Motor neuron (in vitro differentiated cells): ENCODE measurements at regions not wholly inside any gene's neighbourhood (a gene's known extent, or its start where the extent isn't known, plus 50 kb on each side); places are given as distances from the start of the nearest gene placed in this dataset.
A peak's percentile ranks its signal among the peaks of the same experiment; 100 is the strongest.
"Not testable (repeated sequence)": the region's sequence is repeated elsewhere in the genome, so short reads cannot be mapped to it uniquely, and the experiment has no call there.

ENCODE experiments used
- ATAC-seq, 8 experiments: fragments of 200-7000 bp; cut with Tn5 transposase; replicated peaks in 6 of 8; 2 replicates each; pipeline ENCODE4 v1.8.0; 2021; ENCODE audit warnings: mild to moderate bottlenecking in 8 of 8, moderate library complexity in 8 of 8
- H3K27ac ChIP-seq, 2 donors: fragments of 250-450 bp; sonication (Bioruptor Pico); 2 replicates each; pipeline ENCODE4 v1.9.0; 2021; ENCODE audit warnings: antibody characterized with exemption in 2 of 2, mild to moderate bottlenecking in 2 of 2, moderate library complexity in 1 of 2
- H3K4me1 ChIP-seq, 2 donors: fragments of 250-450 bp; sonication (Bioruptor Pico); replicated peaks in 1 of 2; 2 replicates each; pipeline ENCODE4 v1.6.1; 2021; ENCODE audit warnings: antibody characterized with exemption in 2 of 2, mild to moderate bottlenecking in 2 of 2, moderate library complexity in 1 of 2
- H3K4me3 ChIP-seq, 5 donors: fragments of 250-450 bp; sonication (Bioruptor Pico); 2 replicates each; pipeline ENCODE4 v1.9.0; 2021; ENCODE audit warnings: antibody characterized with exemption in 5 of 5, mild to moderate bottlenecking in 5 of 5, moderate library complexity in 4 of 5
- WGBS, 10 experiments: fragments of 450-650 bp; shearing (Covaris generic); methylation state at CpG; one replicate each; pipeline ENCODE4 v1.0.0; 2022; 5-methylcytosine and 5-hydroxymethylcytosine counted together
- in situ Hi-C, 9 experiments: fragments of 400-800 bp; cut with MboI; loops; one replicate each; pipeline ENCODE4 v1.15.0; 2021; ENCODE audit warnings: low sequenced_read_pairs in 9 of 9, low pct_unique_long_range_greater_than_20kb in 2 of 9; ENCODE audit not compliant: unreplicated experiment in 9 of 9

GRCh38 chr7:73244782-73245311, 63.8 kb downstream of the NSUN5 start:
- H3K4me1 ChIP-seq, H3K4me3 ChIP-seq, in situ Hi-C loops, H3K27ac ChIP-seq: not testable (repeated sequence)
- peak in 1 of 8 experiments; percentile 35 for ATAC-seq
- WGBS, 10 experiments, result no CpG with 5 or more reads among the region's 16 CpGs

- H3K4me1 ChIP-seq, H3K27ac ChIP-seq, in situ Hi-C loops, H3K4me3 ChIP-seq: not testable (repeated sequence)
- ATAC-seq, result peak; percentile 91 to 96 (median 92)
- no CpG with 5 or more reads among the region's 72 CpGs for WGBS, 10 experiments
Observed at GRCh38 chr7:73234994-73235717, 73.5 kb downstream of the NSUN5 start.

GRCh38 chr7:73225745-73226144, 82.9 kb downstream of the NSUN5 start:
- in situ Hi-C loops, H3K27ac ChIP-seq, ATAC-seq, H3K4me1 ChIP-seq, H3K4me3 ChIP-seq: not testable (repeated sequence)
- WGBS, 10 experiments, result no CpG with 5 or more reads among the region's 15 CpGs

- in situ Hi-C loops, ATAC-seq, H3K4me3 ChIP-seq, H3K4me1 ChIP-seq, H3K27ac ChIP-seq: not testable (repeated sequence)
- no CpG with 5 or more reads among the region's 6 CpGs for WGBS, 10 experiments
Observed at GRCh38 chr7:73221724-73222123, 86.9 kb downstream of the NSUN5 start.

GRCh38 chr7:73220766-73221370, 87.8 kb downstream of the NSUN5 start:
- WGBS, 10 experiments, result no CpG with 5 or more reads among the region's 6 CpGs
- in situ Hi-C loops, H3K4me1 ChIP-seq, ATAC-seq, H3K4me3 ChIP-seq, H3K27ac ChIP-seq: not testable (repeated sequence)

GRCh38 chr7:73220357-73220756, 88.3 kb downstream of the NSUN5 start:
- WGBS, 10 experiments, result no CpG with 5 or more reads among the region's 15 CpGs
- ATAC-seq, H3K27ac ChIP-seq, H3K4me3 ChIP-seq, in situ Hi-C loops, H3K4me1 ChIP-seq: not testable (repeated sequence)

- H3K27ac ChIP-seq, in situ Hi-C loops, H3K4me1 ChIP-seq, H3K4me3 ChIP-seq, ATAC-seq: not testable (repeated sequence)
- no CpG with 5 or more reads among the region's 2 CpGs for WGBS, 10 experiments
Observed at GRCh38 chr7:73218802-73219201, 89.8 kb downstream of the NSUN5 start.

GRCh38 chr7:73216046-73216675, 92.5 kb downstream of the NSUN5 start:
- no CpG with 5 or more reads among the region's 10 CpGs for WGBS, 10 experiments
- H3K4me3 ChIP-seq, H3K4me1 ChIP-seq, ATAC-seq, H3K27ac ChIP-seq, in situ Hi-C loops: not testable (repeated sequence)

- not testable (repeated sequence) for H3K27ac ChIP-seq
- WGBS, 10 experiments, result no CpG with 5 or more reads among the region's 7 CpGs
Observed at GRCh38 chr7:73215232-73215631, 93.4 kb downstream of the NSUN5 start.

GRCh38 chr7:73214471-73214870, 94.2 kb downstream of the NSUN5 start:
- ATAC-seq, H3K4me3 ChIP-seq, H3K4me1 ChIP-seq, H3K27ac ChIP-seq, in situ Hi-C loops: not testable (repeated sequence)
- WGBS, 10 experiments, result no CpG with 5 or more reads among the region's 4 CpGs

More at GRCh38 chr7:73215232-73215631, 93.4 kb downstream of the NSUN5 start:
- H3K4me1 ChIP-seq, ATAC-seq, H3K4me3 ChIP-seq, in situ Hi-C loops: not testable (repeated sequence)

- H3K27ac ChIP-seq, H3K4me1 ChIP-seq, H3K4me3 ChIP-seq, in situ Hi-C loops: not testable (repeated sequence)
- peak; percentile 27 to 89 (median 60) for ATAC-seq
- no CpG with 5 or more reads among the region's 7 CpGs for WGBS, 10 experiments
Observed at GRCh38 chr7:73213076-73213475, 95.5 kb downstream of the NSUN5 start.

GRCh38 chr7:73205594-73205993, 103.0 kb downstream of the NSUN5 start:
- peak in 7 of 8 experiments; percentile 10 to 77 (median 51) for ATAC-seq
- H3K4me1 ChIP-seq, in situ Hi-C loops, H3K4me3 ChIP-seq, H3K27ac ChIP-seq: not testable (repeated sequence)
- no CpG with 5 or more reads among the region's 3 CpGs for WGBS, 10 experiments

- no CpG with 5 or more reads among the region's 5 CpGs for WGBS, 10 experiments
- H3K4me1 ChIP-seq, in situ Hi-C loops, H3K4me3 ChIP-seq, H3K27ac ChIP-seq: not testable (repeated sequence)
- ATAC-seq, result peak in 1 of 8 experiments; percentile 48
Observed at GRCh38 chr7:73204898-73205297, 103.7 kb downstream of the NSUN5 start.
